GM21529 (cell line): ENCODE measurements at regions not wholly inside any gene's neighbourhood (a gene's known extent, or its start where the extent isn't known, plus 50 kb on each side); places are given as distances from the start of the nearest gene placed in this dataset.
"Not testable (repeated sequence)": the region's sequence is repeated elsewhere in the genome, so short reads cannot be mapped to it uniquely, and the experiment has no call there.

ENCODE experiments used
- ATAC-seq: cut with Tn5 transposase; IDR thresholded peaks from one replicate; pipeline ENCODE4 v1.9.1; 2021; ENCODE audit not compliant: unreplicated experiment

DNA sequence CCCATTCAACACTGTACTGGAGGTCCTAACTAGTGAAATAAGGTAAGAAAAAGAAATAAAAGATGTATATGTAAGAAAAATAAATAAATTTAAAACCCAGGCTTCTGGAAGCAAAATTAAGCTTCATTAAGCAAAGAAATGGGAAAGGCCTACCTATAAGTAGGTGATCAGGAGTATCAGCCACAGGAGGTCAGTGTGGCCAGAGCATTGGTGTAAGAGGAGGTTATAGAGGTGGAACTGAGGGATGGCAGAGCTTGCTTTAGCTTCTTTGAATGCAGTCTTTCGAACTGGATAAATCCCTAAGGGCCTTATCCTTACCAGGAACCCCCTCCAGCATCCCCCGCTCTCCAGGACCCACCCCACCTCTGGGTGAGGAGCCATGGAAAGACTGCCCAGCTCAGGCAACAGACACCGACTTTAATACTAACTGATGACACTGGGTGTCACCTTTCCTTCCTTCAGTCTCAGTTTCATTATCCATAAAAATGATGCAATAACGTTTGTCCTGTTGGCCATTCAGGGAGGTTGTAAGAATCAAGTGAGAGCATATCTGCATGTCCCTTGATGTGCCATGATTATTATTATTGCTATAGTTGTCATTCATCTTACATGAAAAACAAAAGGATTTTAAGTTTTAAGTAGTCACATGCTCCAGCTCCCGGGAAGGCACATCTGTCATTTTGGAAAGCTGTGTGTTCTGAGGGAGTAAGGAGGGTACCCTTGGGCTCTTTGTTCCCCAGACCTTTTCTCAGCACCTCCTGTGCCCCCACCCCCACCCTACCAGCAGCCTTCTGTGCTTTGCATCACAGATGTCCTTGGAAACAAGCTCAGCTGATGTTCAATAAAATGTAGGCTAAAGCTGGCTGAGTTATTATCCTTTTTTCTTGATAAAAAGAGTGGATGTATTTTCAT lies 50.8 kb upstream of the CTNNA1 start:
- ATAC-seq, result no peak

DNA sequence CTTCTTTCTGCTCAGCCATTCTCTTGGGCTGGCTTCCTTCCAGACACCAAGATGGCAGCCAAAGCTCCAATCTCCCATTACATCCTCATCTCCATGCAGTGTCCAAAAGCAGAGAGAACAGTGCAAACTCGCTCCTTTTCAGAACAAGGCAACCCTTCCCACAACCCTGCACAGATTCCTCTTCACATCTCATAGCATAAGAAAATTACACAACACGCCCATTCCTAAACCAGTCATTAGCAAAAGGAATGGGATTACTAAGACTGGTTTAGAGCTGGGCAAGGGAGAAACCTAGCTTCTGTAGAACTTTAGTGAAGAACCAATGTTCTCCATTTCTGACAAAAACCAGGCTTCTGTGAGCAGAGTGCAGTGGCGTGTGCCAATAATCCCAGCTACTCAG lies 51.5 kb upstream of the CTNNA1 start:
- no peak for ATAC-seq

DNA sequence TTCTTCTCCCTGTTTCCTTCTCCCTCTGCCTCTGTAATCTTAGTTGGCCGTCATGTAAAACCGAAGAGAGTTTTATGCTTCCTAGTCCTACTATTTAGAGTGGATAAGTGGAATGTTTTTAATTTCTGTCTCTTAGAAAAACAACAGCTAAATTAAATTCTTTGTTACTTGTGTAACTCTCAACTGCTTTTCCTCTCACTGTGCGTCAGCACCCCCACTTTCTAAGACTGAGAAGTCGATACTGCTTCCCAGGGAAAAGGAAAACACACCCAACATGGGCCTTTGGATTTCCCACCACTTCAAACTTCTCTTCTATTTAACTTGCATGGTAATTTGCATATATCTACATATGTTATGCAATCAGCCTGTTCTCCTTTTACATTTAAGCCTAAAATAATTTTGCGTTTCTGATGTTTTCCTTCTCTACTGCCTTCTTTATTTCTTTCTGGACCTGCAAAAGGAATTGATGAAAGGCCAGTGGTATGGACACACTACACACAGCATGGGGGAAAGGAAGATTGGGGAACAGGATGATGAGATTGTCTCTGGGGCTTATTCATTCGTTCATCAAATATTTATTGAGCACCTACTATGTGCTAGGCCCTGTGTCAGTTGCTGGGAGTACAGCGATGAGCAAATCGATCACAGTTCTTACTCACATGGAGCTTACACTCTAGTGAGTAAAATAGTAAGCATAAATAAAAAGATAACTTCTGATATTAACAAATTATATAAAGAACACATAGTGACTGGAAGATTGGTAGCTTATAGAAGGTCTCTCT lies 52.5 kb upstream of the CTNNA1 start:
- no peak for ATAC-seq

DNA sequence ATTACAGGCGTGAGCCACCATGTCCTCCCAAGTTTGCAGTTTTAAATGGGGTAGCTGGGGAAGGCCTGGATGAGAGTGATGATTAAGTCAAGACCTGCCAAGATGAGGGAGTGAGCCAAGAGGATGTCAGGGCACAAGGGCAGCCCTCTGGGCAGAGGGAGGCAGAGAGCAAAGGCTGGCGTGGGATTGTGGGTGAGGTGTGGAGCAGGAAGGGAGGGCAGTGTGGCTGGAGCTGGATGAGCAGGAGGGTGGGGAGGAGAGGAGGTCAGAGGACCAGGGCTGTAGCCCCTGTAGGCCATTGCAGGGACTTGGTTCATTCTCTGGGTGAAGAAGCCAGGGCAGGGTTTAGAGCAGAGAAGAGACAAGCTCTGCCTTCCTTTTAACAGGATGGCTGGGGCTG lies 53.7 kb upstream of the CTNNA1 start:
- no peak for ATAC-seq

DNA sequence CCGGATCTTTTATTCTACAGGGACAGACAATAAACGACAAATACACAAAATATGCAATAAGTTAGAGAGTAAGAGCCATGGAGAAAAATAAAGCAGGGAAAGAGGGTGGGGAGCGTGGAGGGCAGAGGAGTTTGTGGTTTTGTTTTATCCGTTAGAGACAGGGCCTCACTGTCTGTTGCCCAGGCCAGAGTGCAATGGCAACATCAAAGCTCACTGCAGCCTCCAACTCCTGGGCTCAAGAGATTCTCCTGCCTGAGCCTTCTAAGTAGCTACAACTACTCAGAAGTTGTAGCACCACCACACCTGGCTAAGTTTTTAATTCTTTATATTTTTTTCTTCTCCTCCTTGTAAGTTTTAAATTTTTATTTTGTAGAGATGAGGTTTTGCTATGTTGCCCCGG lies 54.5 kb upstream of the CTNNA1 start:
- no peak for ATAC-seq

DNA sequence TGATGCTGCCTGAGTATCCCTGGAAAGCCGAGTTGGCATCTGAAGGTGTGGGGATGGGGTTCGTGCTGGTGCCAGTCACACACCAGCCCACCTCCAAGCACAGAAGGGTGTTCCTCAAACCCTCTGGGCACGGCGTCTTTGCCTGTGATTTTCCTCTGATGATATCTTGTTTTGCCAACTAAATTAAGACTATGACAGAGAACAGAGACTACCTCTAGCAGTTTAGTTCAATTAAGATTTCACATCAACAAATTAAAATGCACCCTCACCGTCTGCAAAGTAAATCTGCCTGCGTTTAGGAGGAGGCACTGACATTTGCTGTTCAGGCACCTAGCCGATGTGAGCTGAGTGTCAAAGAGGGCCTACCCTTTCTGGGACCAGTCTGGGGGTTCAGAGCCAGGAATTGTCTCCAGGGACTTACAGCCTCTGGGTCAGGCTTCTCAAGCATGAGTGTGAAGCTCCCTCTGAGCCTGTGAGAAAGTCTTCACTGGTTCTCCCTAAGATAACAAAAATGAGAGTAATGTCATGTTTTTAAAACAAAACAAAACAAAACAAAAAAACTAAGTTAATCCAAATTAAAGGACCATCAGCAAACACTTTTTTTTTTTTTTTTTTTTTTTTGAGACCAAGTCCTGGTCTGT lies 55.4 kb upstream of the CTNNA1 start:
- ATAC-seq, result no peak

DNA sequence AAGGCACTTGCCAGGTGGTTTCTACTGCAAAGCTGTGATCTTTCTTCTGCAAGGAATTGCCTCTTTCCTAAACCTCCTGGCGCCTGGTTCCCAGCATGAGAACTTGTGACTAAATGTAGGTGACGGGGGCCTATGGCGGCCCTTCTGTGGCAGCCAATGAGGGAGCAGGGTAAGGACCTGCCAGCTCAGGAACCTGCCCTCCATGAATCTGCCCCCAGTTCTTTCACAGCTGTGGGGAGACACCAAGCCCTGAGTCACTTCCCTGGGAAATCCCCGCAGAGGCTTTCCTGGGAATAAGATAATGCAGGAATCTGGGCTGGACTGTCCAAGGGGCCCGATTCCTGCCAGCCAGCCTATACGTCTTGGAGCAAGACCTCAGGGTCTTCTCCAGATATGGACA lies 56.7 kb upstream of the CTNNA1 start:
- no peak for ATAC-seq

DNA sequence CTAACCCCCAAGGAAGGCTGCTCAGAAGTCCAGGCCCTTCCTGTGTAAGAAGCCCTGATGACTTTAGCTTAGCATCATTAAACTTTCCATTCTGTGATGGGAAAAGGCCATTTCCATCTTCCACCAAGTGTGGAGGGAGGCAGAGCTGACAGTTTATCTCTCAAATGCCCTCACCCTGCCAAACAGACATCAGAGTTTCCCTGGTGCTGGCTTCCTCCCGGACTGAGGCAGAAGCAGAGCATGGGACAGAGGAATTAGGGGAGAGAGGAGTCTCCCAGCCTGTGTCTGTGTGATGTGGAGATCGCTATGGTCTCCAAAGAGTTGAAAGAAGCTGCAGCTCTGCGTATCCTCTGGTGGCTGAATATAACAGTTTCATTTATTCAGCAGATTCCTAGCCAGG lies 57.4 kb upstream of the CTNNA1 start:
- no peak for ATAC-seq

DNA sequence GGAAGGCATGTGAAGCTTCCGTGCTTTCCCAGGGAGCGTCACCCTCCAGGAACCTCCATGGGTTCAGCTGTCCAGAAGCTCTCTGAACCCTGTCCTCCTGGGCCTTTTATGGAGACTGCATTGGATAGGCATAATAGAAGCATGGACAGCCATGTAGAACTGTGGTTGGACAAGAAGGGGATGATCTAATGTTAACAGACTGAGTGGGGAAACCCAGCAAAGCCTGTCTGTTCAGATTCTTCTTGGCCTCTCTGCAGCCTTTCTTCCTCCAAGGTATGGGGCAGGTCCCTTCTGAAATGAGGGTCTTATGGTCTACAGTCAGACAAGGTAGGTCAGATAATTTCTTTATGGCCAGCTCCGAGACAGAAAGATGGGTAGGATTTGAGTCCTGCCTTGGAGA lies 59.1 kb upstream of the CTNNA1 start:
- ATAC-seq, result no peak

DNA sequence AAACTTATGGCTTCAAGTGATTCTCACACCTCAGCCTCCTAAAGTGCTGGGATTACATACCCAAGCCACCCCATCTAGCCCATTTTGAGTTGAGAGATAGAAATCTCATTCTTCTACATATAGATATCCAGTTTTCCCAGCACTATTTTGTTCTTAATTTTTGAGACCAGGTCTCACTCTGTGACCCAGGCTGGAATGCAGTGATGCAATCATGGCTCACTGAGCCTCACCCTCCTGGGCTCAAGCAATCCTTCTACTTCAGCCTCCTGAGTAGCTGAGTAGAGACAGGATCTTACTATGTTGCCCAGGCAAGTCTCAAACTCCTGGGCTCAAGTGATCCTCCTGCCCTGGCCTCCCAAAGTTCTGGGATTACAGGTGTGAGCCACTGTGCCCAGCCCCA lies 60.9 kb upstream of the CTNNA1 start:
- no peak for ATAC-seq

DNA sequence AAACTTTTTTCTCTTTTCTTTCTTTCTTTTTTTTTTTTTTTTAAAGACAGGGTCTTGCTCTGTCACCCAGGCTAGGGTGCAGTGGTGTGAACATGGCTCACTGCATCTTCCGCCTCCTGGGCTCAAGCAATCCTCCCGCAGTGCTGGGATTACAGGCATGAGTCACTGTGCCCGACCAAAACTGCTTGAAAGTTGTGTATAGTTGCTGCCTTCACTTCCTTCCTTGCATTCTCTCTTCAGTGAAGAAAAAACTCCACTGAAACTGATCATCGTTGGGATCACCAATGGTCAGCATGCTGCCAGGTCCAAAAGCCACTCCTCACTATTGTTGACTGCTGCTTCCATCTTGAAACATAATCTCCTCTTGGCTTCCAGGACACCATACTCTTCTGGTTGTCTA lies 66.6 kb upstream of the CTNNA1 start:
- ATAC-seq, result no peak

DNA sequence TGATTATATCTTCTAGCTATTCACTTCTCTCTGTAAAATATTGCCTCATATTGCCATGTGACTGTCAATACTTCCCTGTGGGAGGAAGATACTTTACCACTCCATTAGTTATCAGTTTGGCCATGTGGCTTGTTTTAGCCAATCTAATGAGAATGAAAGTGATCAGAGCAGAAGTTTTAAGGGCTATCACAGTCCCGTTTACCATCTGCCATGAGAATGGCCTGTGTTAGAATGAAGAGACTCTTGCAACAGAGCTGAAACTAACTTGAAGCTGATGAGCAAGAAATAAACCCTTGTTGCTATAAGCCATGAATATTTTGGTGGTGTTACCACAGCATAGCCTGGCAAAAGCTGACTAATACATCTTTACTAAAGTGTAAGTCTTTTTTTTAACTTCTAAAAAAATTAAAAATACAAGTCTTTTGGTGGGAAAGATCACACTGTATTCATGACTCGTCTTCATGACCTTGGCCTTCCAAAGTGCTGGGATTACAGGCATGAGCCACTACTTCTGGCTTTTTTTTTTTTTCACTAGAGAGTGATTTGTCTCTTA lies 68.0 kb upstream of the CTNNA1 start:
- ATAC-seq, result no peak

DNA sequence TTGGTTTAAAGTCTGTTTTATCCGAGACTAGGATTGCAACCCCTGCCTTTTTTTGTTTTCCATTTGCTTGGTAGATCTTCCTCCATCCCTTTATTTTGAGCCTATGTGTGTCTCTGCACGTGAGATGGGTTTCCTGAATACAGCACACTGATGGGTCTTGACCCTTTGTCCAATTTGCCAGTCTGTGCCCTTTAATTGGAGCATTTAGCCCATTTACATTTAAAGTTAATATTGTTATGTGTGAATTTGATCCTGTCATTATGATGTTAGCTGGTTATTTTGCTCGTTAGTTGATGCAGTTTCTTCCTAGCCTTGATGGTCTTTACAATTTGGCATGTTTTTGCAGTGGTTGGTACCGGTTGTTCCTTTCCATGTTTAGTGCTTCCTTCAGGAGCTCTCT lies 70.8 kb upstream of the CTNNA1 start:
- not testable (repeated sequence) for ATAC-seq

DNA sequence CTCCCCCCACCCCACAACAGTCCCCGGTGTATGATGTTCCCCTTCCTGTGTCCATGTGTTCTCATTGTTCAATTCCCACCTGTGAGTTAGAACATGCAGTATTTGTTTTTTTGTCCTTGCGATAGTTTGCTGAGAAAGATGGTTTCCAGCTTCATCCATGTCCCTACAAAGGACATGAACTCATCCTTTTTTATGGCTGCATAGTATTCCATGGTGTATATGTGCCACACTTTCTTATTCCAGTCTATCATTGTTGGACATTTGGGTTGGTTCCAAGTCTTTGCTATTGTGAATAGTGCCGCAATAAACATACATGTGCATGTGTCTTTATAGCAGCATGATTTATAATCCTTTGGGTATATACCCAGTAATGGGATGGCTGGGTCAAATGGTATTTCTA lies 74.4 kb upstream of the CTNNA1 start:
- ATAC-seq, result not testable (repeated sequence)

DNA sequence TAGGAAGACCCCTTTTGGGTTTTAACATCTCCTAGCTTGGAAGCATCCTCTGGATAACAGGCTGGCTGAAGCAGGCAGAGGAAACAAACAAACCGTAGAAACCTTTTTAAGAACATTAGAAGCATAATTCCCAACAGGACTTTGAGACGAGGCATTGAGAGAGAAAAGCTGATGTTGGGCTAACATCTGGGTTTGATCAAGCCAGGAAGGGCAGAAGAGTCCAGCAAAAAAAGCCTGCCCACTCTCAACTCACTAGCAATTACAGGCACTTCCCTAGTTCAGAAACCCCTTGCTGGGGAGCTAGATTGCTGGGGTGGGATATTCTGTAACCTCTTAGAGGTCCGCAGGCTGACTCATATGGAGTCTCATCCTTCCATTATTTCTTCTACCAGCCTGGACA lies 75.4 kb upstream of the CTNNA1 start:
- ATAC-seq, result no peak

DNA sequence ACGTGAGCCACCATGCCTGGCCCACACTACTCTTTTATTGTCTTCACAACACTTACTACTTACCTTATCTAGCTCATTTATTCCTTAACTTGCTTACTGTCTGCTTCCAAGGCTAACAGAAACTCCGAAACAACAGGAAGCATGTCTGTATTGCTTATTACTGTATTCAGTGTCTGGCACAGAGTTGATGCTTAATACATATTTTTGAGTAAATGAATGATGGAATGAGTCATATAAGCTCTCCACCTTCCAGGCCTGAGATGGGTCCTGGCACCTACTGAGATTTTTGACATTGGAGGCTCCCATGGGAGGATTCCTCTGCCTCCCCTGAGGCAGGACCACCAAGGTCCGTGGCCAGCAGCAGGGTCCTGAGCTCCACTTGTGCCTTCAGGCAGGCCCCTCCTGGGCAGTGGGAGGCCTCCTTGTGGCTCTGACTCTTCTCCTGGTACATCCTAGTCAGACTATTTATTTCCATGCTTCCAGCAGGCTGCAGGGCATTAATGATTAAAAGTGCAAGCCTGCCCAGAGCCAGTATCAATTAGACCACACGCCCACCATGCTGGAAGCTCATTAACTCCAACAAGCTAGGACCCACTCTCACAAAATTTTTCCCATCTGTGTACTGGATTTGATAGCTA lies 76.5 kb upstream of the CTNNA1 start:
- ATAC-seq, result no peak

DNA sequence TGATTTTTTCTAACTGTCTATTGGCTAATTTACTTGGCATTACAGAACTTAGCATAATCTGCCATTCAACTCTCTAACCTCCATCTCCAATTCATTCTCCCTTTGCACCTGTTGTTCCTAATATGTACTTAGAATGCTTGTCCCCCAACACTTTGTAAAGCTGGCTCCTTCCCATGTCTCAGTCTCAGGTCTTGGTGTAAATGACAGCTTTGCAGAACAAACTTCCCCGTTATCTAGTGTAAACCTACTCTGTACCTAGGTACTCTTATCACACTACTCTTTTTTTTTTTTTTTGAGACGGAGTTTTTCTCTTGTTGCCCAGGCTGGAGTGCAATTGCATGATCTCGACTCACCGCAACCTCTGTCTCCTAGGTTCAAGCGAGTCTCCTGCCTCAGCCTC lies 77.2 kb upstream of the CTNNA1 start:
- no peak for ATAC-seq

DNA sequence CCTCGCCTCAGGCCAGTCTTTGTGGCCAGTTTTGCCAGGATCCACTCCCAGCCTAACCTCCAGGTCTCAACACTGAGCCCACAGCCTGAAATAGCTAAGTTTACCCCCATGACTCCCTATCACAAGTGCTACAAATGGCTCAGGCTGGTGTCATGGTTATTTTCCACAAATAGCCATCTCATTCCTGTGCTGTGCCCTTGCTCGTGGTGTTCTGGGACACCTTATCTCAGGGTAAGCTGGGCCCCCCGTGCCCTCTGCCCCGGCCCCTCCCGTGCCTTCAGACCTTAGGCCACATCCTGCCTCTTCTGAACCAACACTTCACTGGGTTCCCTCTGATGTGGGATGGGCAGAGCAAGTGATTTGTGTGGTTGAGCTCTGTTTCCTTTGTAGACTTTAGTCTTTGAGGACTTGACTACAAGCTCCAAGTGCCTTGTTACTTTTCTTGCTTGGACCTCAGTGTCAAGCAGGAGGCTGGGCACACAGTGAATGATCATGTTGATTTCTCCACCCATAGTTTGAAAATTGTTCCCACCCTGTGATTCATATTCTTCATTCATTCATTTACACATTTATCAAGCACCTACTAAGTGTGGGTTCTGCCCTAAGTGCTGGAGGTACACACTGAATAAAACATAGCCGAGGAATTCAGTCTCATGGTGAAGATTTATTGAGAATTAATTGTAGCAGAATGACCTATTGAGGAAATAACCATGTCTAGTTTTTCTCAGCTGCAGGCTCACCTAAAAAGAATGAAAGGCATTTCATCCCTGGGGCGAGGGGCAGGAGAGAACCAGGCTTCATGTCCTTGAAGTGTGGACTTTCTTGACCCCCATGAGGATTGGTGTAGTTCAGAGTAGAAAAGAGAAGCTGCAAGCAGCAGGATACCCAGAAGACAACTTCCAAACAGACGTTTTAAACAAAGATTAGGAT lies 84.5 kb upstream of the CTNNA1 start:
- no peak for ATAC-seq

DNA sequence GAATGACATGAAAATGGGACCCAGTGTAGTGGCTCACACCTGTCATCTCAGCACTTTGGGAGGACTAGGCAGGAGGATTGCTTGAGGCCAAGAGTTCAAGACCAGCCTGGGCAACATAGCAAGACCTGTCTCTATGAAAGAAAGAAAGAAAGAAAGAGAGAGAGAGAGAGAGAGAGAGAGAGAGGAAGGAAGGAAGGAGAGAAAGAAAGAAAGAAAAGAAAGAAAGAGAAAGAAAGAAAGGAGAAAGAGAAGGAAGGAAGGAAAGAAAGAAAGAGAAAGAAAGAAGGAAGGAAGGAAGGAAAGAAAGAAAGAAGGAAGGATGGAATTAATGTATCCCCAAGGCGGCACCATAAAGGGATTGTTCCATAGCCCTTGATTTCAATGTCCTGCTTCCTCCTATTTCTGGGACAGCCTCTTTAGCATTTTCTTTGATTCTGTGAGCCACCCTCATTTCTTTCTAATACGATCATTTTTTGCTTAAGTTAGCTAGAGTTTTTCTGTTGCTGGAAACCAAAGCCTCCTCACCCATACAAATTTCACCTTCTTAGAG lies 85.4 kb upstream of the CTNNA1 start:
- ATAC-seq, result not testable (repeated sequence)
